ENCODE measurements at regions not wholly inside any gene's neighbourhood (a gene's known extent, or its start where the extent isn't known, plus 50 kb on each side); places are given as distances from the start of the nearest gene placed in this dataset.

DNA sequence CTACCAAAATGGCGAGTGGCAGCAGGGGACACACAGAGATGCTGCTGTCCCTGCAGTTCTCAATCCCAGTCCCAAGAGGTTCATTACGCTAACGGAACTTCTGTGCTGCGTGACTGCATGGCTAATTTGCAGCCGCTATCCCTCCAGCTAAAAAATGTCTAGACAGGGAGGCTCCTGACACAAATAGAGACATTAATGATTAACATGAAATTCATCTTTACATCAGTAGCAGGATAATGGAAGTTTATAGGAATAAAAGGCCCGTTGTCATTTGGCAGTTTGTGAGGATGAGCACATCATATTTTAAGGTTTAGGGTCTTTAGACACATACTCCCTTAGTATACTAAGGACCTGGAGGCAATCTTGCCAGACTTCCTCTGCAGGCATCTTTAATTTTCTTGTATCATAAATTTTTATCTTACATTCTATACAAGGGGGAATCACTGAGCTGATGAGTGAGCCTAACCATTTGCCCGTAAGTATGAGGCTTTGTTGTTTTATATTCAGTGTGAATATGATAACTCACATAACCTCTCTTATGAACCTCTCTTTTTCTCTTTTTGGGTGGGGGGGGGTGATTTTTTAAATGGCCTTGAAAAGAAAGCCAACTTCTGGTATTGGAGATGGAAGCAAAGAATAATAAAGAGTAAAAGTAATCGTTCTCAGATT is 99.8 kb upstream of the OR9G4 start:
- H3K27me3 ChIP-seq (replicated peaks; ENCODE audit: control insufficient read depth, insufficient read depth, low read length) = no peaks in the 10 kb centered on the region
- no peaks in the 10 kb centered on the region for H3K4me1 ChIP-seq
- POLR2A ChIA-PET = no interaction called here
- Mint-ChIP-seq H3K4me3 (ENCODE audit: unreplicated experiment) (no peak overlapping the region), H3K9me3 (ENCODE audit: unreplicated experiment) (peaks cover 9% of the 10 kb centered on the region), H3K27me3 (ENCODE audit: insufficient read depth, unreplicated experiment) (no peaks in the 10 kb centered on the region), H3K27ac (ENCODE audit: unreplicated experiment) (no peak overlapping the region), H3K36me3 (ENCODE audit: insufficient read depth, unreplicated experiment) (no peaks in the 10 kb centered on the region), H3K4me1 (ENCODE audit: low read depth, unreplicated experiment) (no peaks in the 10 kb centered on the region)
- no TSS peak for BruUV-seq (replicated peaks)
- TF ChIP-seq, protein P1, sequence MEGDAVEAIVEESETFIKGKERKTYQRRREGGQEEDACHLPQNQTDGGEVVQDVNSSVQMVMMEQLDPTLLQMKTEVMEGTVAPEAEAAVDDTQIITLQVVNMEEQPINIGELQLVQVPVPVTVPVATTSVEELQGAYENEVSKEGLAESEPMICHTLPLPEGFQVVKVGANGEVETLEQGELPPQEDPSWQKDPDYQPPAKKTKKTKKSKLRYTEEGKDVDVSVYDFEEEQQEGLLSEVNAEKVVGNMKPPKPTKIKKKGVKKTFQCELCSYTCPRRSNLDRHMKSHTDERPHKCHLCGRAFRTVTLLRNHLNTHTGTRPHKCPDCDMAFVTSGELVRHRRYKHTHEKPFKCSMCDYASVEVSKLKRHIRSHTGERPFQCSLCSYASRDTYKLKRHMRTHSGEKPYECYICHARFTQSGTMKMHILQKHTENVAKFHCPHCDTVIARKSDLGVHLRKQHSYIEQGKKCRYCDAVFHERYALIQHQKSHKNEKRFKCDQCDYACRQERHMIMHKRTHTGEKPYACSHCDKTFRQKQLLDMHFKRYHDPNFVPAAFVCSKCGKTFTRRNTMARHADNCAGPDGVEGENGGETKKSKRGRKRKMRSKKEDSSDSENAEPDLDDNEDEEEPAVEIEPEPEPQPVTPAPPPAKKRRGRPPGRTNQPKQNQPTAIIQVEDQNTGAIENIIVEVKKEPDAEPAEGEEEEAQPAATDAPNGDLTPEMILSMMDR (IDR thresholded peaks at IDR 0.05; ENCODE audit: insufficient read depth in 1 of 2, low read depth in 1 of 2, low read length in 1 of 2, severe bottlenecking in 1 of 2, unreplicated experiment in 1 of 2) = no peak
- H3K4me3 ChIP-seq (ENCODE audit: low read depth, low read length) = no peak overlapping the region
- intact Hi-C loops (cut with micrococcal nuclease; ENCODE audit: unreplicated experiment) = loop anchor here (10.0 kb wide), 1 partner anchor 157 kb away; no protein-coding TSS in a partner anchor
- H3K36me3 ChIP-seq (ENCODE audit: control insufficient read depth, insufficient read depth, low read length) = no peaks in the 10 kb centered on the region
- H3K9me3 ChIP-seq = no peaks in the 10 kb centered on the region; the same call in 1 of the 2 replicates
- no peak for DNase-seq
- CTCF ChIA-PET = no interaction called here

DNA sequence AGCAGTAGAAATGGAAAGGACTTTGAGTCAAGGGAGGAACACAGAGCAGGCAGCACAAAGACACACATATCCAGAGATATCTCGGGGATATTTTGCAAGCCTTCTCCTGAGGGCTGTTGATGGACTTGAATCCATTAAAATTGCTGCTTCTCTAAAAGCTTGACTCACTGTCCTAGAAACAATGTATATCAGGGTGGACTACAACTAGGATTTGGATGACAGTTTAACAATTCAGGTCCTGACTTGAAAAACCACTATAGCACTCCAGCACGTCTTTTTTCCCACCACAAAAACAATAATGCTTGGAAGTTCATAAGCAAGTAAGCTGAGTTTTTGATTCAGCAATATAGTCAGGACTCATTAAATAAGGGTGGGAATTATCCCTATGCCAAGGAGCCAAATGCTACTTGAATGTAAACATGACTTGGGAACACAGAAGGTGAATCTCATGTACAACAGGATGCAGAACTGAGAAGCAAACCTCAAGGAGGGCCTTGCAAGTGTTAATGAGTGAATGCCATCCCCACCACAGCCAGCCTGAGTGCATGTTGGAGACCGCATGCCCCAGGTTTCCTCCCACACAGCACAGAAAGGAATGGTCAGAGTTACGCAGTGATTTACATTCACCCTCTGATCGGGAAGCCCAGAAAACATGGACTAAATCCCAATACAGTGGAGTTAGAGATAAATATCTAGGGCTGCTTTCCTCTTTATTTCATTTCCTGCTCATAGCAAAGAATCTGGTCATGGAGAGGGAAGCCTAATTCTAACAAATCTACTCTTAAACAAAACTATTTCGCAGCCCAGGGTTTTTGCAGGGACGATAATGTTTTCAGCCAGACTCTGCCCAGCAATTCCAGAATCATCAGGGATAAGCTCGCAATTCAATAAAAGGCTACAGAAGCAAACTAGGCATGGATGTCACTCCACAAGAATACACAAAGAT is 98.4 kb upstream of the OR9G4 start:
- Histone ChIP-seq H3K27me3 (replicated peaks; ENCODE audit: control insufficient read depth, insufficient read depth, low read length) (no peaks in the 10 kb centered on the region), H3K4me1 (no peaks in the 10 kb centered on the region), H3K36me3 (ENCODE audit: control insufficient read depth, insufficient read depth, low read length) (no peaks in the 10 kb centered on the region), H3K4me3 (ENCODE audit: low read depth, low read length) (no peak overlapping the region), H3K9me3 (no peaks in the 10 kb centered on the region)
- BruUV-seq (replicated peaks) = no TSS peak
- Mint-ChIP-seq H3K27ac (ENCODE audit: unreplicated experiment) (no peak overlapping the region), H3K36me3 (ENCODE audit: insufficient read depth, unreplicated experiment) (no peaks in the 10 kb centered on the region), H3K4me1 (ENCODE audit: low read depth, unreplicated experiment) (no peaks in the 10 kb centered on the region), H3K4me3 (ENCODE audit: unreplicated experiment) (no peak overlapping the region), H3K9me3 (ENCODE audit: unreplicated experiment) (peaks cover 9% of the 10 kb centered on the region), H3K27me3 (ENCODE audit: insufficient read depth, unreplicated experiment) (no peaks in the 10 kb centered on the region)
- intact Hi-C loops (cut with micrococcal nuclease; ENCODE audit: unreplicated experiment) = loop anchor here (10.0 kb wide), 1 partner anchor 158 kb away; no protein-coding TSS in a partner anchor
- no peak for DNase-seq
- TF ChIP-seq, protein P1 (IDR thresholded peaks at IDR 0.05; ENCODE audit: insufficient read depth in 1 of 2, low read depth in 1 of 2, low read length in 1 of 2, severe bottlenecking in 1 of 2, unreplicated experiment in 1 of 2) = no peak
- ChIA-PET CTCF (no interaction called here), POLR2A (no interaction called here)

GRCh38 chr11:56845121-56845732 is 96.7 kb upstream of the OR9G4 start:
- Mint-ChIP-seq H3K9me3 (ENCODE audit: unreplicated experiment) (no peaks in the 10 kb centered on the region), H3K27ac (ENCODE audit: unreplicated experiment) (no peak overlapping the region), H3K36me3 (ENCODE audit: insufficient read depth, unreplicated experiment) (no peaks in the 10 kb centered on the region), H3K27me3 (ENCODE audit: insufficient read depth, unreplicated experiment) (peaks cover 2% of the 10 kb centered on the region), H3K4me3 (ENCODE audit: unreplicated experiment) (no peak overlapping the region), H3K4me1 (ENCODE audit: low read depth, unreplicated experiment) (no peaks in the 10 kb centered on the region)
- no TSS peak for BruUV-seq (replicated peaks)
- Histone ChIP-seq H3K9me3 (no peaks in the 10 kb centered on the region), H3K4me3 (ENCODE audit: low read depth, low read length) (no peak overlapping the region), H3K4me1 (no peaks in the 10 kb centered on the region), H3K27me3 (replicated peaks; ENCODE audit: control insufficient read depth, insufficient read depth, low read length) (no peaks in the 10 kb centered on the region), H3K36me3 (ENCODE audit: control insufficient read depth, insufficient read depth, low read length) (no peaks in the 10 kb centered on the region)
- ChIA-PET CTCF (interaction anchor here (0.7 kb wide), 1 partner anchor 928 kb away, joined by 3 read pairs; no protein-coding TSS in a partner anchor), POLR2A (no interaction called here)
- DNase-seq = no peak
- TF ChIP-seq, protein P1 (IDR thresholded peaks at IDR 0.05; ENCODE audit: insufficient read depth in 1 of 2, low read depth in 1 of 2, low read length in 1 of 2, severe bottlenecking in 1 of 2, unreplicated experiment in 1 of 2) = no peak
- intact Hi-C loops (cut with micrococcal nuclease; ENCODE audit: unreplicated experiment) = loop anchor here (10.0 kb wide), 1 partner anchor 160 kb away; no protein-coding TSS in a partner anchor
